Posterior cingulate gyrus (tissue), 11 donors: ENCODE measurements at regions not wholly inside any gene's neighbourhood (a gene's known extent, or its start where the extent isn't known, plus 50 kb on each side); places are given as distances from the start of the nearest gene placed in this dataset.
"Not testable (repeated sequence)": the region's sequence is repeated elsewhere in the genome, so short reads cannot be mapped to it uniquely, and the experiment has no call there.

ENCODE experiments used
- DNase-seq, 10 donors: peaks; one replicate each; pipeline versions ENCODE4 v3.0.0 to v3.0.0-alpha.2; 2020 to 2021; ENCODE audit warnings: mixed read lengths in 3 of 10
- intact Hi-C: fragments of 100-400 bp; cut with DNase I; formaldehyde crosslinking; loops from one replicate; pipeline ENCODE4 v1.15.1; 2023

DNA sequence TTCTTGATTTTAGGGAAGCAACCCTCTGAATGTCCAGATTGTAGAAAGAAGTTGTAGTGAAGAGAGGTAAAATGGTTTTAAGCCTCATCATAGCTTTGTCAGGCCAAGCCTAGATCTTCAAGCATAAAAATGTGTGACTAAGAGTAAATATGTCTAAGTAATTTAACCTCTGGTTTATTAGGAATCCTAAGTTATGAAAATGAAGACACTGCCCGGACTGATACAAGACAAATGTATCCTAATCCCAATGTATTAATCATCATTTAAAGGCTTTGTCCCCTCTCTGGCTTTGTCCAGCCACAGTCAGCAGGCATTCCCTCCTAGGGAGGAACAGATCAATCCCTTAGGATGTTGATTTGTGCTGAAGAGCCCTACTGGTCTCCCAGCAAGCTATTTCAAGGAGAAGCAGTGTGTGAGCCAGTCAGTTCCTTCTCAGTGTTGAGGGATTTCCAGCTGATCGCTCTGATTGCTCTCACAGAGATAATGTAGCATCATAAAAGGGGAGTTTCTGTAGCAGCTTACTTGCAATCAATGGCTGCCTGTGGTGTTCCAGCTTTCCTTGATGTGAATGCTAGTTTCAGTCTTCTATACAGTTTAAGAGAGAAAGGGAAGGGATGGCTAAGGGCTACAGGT lies 796.1 kb downstream of the EPHA4 start:
- no peak for DNase-seq
- intact Hi-C loops, result no loop called here

DNA sequence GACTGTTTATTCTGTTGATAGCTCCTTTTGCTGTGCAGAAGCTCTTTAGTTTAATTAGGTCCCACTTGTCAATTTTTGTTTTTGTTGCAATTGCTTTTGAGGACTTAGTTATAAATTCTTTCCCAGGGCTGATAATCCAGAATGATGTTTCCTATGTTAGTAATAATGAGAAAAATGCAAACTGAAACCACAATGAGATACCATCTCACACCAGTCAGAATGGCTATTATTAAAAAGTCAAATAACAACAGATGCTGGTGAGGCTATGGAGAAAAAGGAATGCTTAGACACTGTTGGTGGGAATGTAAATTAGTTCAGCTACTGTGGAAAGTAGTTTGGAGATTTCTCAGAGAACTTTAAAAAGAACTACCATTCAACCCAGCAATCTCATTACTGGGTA lies 793.0 kb downstream of the EPHA4 start:
- DNase-seq, result not testable (repeated sequence)

DNA sequence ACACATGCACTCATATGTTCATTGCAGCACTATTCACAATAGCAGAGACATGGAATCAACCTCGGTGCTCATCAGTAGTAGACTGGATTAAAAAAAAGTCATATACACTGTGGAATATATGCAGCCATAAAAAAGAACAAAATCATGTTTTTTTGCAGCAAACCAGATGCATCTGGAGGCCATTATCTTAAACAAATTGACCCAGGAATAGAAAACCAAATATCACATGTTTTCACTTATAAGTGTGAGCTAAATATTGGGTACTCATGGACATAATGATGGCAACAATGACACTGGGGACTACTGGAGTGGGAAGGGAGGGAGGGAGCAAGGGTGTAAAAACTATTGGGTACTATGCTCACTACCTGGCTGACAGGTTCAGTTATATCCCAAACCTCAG lies 792.6 kb downstream of the EPHA4 start:
- intact Hi-C loops, result no loop called here
- DNase-seq, result no peak

More for the DNA sequence above, 793.0 kb downstream of the EPHA4 start:
- intact Hi-C loops, result not testable (repeated sequence)

DNA sequence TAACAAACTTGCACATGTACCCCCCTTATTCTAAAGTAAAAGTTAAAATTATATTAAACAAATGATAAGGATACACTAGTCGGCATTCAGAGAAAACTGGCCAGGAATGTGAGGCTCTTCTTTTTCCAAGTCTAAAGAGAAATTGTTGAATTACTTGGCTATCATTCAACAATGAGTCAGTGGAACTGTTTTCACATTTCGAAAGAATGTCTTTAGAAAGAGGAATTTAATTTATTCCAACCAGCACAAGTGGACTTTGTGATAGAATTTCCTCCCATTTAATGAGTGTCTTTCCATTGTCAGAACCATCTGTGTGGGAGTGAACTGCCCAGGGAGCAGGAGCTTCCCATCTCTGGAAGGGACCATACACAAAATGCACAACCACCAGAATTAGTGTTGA lies 792.2 kb downstream of the EPHA4 start:
- intact Hi-C loops, result no loop called here
- DNase-seq, result no peak

DNA sequence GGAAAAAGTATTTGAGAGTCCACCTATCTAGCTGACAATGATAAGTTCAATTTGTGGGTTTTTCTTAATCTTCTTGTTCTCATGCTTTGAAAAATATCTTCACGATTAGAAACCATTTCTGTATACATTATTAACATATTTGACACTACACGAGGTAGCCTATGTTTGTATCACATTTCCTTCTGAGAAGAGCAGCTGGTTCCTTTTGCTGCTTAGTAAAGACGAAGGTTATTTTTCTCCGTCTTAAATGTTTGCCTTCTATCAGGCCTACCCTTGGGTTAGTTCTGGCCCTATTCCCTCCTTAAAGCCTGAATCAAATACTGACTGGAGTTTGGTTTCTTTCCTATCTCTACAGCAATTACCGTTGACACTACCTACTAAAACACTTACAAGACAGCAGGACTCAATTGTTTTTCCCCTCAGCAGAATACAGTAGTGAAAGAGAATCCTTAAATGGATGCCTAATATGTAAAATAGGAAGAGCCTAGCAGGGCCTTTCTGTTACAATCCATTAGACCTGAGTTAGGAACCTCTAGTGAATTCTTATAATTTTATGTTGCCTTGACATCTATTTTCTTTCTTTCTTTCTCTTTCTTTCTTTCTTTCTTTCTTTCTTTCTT lies 790.4 kb downstream of the EPHA4 start:
- intact Hi-C loops, result no loop called here
- DNase-seq, result no peak

DNA sequence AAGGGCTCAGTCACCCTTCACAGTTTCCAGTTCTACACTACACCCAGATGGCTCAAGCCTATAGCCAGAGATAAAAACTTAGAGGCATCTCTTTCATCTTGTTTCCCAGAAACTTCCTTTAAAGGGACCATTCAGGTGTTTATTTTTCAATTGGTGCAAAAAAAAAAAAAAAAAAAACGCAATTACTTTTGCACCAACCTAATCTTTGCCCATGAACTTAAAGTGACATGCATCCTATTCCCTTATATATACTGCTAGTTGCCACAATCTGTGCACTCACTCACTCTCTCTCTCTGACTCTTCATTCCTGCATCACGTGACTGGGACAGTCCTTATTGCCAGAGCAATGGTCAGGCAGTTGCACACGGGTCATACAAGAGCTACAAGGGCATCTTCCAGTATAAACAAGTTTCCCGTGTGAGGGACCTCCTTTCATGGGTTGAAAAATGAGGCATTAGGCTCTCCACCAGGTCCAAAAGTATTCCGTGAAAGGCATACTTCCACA lies 789.4 kb downstream of the EPHA4 start:
- DNase-seq, result no peak
- intact Hi-C loops, result no loop called here

DNA sequence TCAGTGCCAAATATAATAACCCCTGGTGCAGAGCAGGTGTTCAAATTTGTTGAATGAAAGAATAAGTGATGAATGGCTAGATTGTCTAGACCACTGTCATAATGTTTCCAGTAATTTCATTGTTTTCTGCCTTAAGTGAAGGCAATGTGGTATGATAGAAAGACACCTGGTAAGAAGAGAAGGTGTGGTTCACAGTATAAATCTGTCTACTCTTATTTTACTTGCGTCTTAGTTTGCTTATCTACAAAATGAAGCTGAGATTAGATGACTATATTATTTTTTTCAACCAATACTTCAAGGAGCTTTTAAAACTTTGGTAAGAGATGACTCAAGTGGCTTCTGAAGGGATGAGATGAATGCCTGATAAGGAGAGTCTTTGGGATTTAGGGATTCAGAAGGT lies 788.4 kb downstream of the EPHA4 start:
- no peak for DNase-seq
- intact Hi-C loops, result no loop called here

DNA sequence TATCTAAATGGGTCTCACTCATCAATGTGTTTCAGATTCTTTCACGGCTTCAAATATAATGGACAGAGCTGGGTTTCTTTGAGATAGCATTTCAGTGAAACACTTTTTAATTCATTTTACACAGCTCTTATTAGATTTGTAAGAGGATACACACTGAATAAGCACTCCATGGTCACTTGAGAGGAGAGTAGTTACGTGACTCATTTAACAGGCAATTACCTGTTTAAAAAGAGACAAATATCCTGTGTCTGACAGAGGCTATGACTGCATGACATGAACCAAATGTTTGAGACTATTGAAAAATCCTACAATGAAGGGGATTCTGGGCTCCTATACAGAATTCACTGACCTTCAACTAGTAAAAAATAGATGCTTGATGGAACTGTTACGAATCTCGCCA lies 786.9 kb downstream of the EPHA4 start:
- intact Hi-C loops, result no loop called here
- DNase-seq, result no peak

DNA sequence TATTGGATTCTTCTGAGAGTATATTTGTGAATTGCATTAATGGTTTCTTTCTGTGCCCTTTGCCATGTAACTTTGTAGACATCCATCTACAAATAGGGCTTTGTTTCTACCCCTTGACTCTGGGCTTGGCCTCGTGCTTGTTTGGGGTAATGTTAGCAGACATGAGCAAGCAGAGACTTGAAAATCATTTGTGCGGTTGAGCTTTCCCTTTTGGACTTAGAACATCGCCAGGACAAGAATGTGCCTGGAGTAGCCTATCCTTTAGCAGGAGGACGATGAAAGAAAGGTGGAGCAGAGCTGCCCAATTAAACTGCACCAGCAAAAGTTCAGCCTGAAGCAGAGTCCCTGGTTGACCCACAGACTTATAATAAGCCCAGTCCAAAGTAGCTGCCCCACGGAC lies 785.9 kb downstream of the EPHA4 start:
- intact Hi-C loops, result no loop called here
- no peak for DNase-seq

DNA sequence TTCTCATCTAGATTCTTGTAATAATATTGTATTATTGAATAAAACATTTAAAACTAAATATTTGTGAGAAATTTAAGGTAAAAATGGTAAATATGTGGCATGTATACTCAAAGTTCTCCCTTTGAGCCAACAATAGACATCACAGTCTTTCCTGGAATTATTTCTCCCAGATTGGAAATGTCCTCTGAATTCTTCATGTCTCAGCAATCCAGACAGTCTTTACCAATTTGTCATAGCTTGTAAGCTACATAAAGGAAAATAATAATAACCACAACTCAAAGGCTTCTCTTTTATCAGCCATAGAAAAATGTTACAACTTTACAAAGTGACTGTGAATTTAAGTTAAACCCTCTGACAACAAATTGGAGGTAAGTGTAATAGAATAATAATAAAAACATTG lies 784.9 kb downstream of the EPHA4 start:
- no peak for DNase-seq
- intact Hi-C loops, result no loop called here

DNA sequence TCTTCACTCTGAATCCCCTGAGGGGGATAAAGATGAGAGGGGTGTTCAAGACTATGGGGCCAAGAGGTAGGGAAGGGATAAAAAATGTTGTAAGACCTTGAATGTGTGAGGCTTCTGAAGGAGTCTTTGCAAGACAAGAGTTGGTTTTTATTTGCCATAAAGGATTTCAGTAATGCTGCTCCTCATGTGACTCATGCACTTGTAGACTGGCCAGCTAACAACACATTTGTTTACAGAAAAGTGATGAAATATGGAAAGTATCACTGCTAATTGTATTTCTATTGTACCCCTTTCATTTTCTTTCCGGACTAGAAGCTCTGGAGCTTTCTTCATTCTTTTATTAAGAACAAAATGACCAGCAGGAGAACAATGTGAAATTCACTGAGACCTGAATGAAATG lies 782.1 kb downstream of the EPHA4 start:
- DNase-seq, result no peak
- intact Hi-C loops, result no loop called here

DNA sequence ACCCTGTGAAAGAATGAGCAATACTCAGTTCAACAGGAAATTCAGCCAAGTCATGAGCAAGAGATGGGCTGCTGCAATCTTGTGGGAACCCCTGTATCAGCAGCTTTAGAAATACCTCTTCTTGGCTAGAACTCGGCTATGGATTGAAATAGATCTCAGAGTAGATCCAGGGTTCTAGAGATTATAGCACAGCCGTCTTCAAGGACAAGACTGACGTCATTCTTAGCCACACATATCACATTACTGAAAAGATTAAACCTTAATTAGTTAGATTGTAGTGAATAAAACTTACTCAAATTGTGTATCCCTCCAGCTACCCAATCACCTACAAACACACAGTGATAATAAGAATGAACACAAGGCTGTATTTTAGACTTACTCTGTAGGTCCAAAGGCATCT lies 776.4 kb downstream of the EPHA4 start:
- intact Hi-C loops, result no loop called here
- no peak for DNase-seq

DNA sequence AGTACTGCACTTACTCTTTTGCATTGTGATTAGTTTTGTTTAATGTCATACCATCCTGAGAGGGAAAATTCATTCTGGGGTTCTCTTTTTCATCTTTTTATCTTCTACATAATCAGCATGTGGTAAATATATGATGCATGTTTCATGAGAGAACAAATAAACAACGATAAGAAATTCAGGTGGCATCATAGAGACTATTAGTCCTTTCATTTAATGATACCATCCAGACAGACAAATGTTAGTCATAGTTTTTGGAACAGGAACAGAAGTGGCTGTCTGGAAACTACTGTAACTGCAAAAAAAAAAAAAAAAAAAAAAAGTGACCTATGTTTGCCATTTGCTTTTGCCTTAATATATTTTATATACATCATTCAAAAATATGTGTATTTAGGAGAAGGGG lies 761.0 kb downstream of the EPHA4 start:
- no peak for DNase-seq
- intact Hi-C loops, result no loop called here

DNA sequence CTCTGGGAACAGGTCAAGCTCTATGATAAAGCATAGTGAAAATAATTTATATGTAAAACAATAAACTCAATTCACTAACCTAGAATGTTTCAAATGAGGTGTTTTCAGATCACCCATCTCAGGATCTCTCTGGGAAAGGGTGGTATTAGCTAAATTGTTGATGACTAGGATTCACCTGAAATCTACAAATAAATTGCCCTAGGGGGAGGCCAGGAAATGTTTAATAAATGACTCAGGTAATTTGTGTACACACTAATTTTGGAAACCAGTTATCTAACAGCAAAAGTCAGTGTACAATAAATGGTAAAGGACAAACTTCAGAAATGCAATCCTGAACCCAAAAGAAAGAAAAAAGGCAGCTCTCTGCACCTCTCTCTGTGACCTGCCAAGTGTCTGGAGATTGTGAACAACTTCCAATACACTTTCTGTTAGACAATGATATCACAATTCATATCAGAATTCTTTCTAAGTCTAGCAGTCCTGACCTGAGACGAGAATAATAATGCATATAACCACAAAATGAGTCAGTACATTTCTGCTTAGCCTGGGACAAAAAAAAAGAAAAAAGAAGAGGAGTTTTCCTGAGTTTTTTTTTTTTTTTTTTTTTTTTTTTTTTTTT lies 760.0 kb downstream of the EPHA4 start:
- intact Hi-C loops, result no loop called here
- DNase-seq, result no peak

DNA sequence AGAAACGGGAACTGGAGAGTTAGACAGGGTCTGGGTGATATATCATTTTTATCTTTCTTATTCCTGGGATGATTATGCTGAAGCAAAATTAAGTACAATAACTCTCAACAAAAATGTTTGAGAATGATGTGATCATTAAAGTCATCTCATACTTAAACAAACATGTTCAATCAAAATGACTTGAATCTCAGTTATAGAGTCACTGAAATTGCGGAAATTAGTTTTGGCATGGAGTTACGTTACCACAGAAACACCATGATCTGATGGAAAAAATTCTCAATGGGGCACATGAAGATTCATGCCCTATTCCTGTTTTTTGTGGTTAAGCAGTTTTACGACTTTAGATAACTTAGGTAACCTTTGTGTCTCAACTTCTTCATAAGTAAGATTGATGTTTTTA lies 757.7 kb downstream of the EPHA4 start:
- DNase-seq, result no peak
- intact Hi-C loops, result no loop called here

DNA sequence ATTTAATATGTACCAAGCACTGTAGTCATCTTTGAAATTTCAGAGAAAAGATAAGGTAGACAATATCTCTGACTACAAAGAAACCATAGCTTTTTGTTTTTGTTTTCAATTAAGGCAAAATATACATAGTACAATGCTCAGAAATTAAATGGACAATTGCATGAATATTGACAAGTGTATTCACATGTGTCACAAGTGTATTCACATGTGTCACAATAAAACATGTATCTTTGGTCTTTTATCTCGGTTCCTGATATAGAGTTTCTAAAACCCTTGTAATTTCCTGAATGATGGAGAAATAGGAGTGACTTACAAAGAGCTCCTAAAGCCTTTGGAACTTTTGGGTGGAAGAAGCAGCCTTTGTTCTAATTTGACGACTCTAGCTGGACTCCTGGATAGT lies 756.4 kb downstream of the EPHA4 start:
- intact Hi-C loops, result no loop called here
- no peak for DNase-seq

DNA sequence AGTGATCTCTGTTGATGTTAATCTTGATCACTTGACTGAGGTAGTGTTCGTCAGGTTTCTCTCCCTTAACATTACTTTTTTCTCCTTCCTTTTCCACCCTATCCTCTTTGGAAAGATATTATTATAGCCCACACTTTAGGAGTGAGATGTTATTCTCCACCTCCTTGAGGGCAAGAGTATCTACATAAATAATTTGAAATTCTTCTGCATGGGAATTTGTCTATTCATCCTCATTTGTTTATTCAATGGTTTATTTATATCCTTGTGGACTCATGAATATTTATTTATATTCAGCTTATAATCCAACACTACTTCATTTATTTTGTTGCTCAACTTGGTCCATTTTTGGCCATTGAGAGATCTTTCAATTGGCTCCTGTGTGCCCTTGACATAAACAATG lies 750.4 kb downstream of the EPHA4 start:
- no peak for DNase-seq

DNA sequence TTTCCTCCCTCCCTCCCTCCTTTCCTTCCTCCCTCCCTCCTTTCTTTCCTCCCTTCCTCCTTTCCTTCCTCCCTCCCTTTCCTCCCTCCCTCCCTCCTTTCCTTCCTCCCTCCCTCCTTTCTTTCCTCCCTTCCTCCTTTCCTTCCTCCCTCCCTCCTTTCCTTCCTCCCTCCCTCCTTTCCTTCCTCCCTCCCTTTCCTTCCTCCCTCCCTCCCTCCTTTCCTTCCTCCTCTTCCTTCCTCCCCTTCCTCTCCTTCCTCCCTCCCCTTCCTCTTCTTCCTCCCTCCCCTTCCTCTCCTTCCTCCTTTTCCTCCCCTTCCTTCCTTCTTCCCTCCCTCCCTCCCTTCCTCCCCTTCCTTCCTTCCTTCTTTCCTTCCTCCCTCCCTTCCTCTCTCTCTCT lies 748.5 kb downstream of the EPHA4 start:
- intact Hi-C loops, DNase-seq: not testable (repeated sequence)

More for the DNA sequence above, 750.4 kb downstream of the EPHA4 start:
- intact Hi-C loops, result no loop called here

DNA sequence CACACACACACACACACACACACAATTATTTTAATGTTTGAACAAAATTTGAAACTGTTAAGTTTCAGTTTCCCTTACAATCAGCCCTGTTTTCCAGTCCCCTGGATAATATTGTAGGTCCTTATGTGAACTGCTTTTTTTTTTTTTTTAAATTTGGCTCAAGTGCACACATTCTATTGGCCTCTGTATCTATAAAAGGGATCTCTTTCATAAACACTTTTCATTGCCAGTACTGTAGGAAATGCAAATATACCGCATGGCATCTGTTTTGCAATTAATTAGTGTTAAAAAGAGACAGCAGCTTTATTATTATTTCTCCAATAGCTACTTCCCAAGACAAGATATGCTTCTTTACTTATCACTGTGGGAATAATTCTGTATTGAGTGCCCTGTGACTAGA lies 738.7 kb downstream of the EPHA4 start:
- DNase-seq, result no peak
- intact Hi-C loops, result no loop called here

DNA sequence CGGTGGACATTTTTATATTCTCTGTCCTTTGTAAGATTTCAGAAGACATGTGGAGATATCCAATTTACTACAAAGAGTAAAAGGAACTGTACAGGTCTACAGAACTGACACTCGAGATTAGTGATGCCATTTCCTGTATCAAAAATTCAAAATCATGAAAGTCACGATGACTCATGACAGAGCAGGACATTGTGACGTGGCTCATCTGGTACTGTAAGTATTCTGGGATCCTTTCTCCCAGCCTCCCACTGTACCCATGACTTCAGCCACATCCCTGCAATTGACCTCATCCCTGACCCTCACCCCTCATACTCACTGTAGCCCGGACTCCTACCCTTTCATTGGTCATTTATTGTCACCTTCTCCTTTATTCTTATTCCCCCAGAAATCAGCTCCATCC lies 736.5 kb downstream of the EPHA4 start:
- DNase-seq, result no peak
- intact Hi-C loops, result no loop called here

DNA sequence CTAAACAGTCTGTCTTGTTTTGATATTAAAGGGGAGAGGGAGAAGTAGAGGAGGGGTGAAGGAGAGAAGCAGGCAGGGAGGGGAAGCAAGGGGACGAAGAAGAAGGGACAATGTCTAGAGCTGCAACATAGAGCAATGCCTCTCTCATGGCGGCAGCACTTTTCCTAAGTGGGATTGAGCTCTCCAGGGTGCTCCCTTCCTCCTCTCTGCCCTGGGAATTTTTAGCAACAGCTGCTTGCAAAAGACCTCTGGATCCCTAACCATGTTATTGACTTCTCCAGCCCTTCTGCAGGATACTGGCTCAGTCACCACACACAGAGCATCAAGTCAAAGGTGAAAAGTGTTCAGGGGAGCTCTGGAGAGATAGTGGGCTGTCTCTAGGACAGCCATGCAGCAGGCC lies 734.9 kb downstream of the EPHA4 start:
- intact Hi-C loops, result no loop called here
- no peak for DNase-seq
